ENCODE measurements at regions not wholly inside any gene's neighbourhood (a gene's known extent, or its start where the extent isn't known, plus 50 kb on each side); places are given as distances from the start of the nearest gene placed in this dataset.

- H3K27me3 ChIP-seq (ENCODE audit: insufficient read depth, low read length): no peaks in the 10 kb centered on the region
- no peaks in the 10 kb centered on the region for H3K4me1 ChIP-seq (ENCODE audit: insufficient read depth, low read length)
- no peaks in the 10 kb centered on the region for H3K9me3 ChIP-seq (ENCODE audit: low read depth, low read length)
- H3K4me3 ChIP-seq (ENCODE audit: low read length): no peak overlapping the region
These were observed 854.5 kb downstream of the BRD1 start for GRCh38 chr22:48972979-48973693.

DNA sequence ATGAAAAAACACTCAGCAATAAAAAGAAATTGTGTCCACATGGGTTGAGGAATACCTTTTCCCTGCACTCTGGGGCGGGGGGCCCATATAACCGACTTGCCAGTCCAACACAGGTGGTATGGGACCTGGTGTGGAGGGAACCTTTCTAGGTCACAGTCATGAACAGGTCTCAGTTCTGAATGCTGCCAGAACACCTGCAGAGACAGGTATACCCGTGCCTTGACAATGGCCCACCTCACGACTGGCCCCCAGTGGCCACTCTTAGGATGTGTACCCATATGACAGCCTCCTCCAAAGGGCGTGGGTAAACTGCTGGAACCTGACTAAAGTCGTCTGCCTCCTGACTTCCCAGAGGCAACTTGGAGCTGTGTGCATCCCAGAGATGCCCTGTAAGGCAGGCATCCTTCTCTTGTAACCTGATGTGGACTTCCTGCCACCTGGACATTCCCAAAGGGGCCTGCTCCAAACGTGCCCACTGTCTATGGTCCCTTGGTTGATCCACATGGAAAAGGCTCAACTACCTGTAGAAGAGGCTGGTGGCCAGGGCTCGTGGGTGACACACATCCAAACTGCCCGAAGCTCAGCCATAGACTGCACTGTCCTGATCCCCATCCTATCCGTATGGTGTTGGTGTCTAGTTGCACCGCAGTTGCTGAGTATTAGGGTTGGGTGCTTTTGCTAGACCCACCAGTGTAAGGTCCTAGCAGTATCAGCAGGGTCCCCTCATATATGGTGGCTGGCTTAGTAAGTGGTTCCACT, 859.3 kb downstream of the BRD1 start:
- Histone ChIP-seq H3K27me3 (ENCODE audit: insufficient read depth, low read length) (no peaks in the 10 kb centered on the region), H3K9me3 (ENCODE audit: low read depth, low read length) (no peaks in the 10 kb centered on the region), H3K4me1 (ENCODE audit: insufficient read depth, low read length) (no peaks in the 10 kb centered on the region), H3K4me3 (ENCODE audit: low read length) (no peak overlapping the region)

DNA sequence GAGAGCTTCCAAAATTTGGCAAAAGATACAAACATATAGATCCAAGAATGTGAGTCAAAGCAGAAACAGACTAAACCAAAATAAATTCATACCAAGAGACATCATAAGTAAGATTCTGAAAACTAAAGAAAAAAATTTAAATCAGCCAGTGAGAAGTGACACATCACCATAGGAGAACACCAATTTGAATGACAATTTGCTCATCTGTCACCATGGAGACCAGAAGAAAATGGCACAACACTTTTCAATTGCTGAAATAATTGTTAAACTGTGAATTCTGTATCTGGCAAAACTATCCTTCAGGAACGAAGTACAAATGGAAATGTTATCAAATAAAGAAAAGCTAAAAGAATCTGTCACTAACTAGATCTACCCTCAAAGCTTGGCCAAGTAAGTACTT, 864.3 kb downstream of the BRD1 start:
- Histone ChIP-seq H3K4me3 (ENCODE audit: low read length) (no peak overlapping the region), H3K27me3 (ENCODE audit: insufficient read depth, low read length) (no peaks in the 10 kb centered on the region), H3K9me3 (ENCODE audit: low read depth, low read length) (no peaks in the 10 kb centered on the region), H3K4me1 (ENCODE audit: insufficient read depth, low read length) (no peaks in the 10 kb centered on the region)

GRCh38 chr22:48961705-48962104, 866.0 kb downstream of the BRD1 start:
- Histone ChIP-seq H3K27me3 (ENCODE audit: insufficient read depth, low read length) (no peaks in the 10 kb centered on the region), H3K9me3 (ENCODE audit: low read depth, low read length) (no peaks in the 10 kb centered on the region), H3K4me3 (ENCODE audit: low read length) (no peak overlapping the region), H3K4me1 (ENCODE audit: insufficient read depth, low read length) (no peaks in the 10 kb centered on the region)

DNA sequence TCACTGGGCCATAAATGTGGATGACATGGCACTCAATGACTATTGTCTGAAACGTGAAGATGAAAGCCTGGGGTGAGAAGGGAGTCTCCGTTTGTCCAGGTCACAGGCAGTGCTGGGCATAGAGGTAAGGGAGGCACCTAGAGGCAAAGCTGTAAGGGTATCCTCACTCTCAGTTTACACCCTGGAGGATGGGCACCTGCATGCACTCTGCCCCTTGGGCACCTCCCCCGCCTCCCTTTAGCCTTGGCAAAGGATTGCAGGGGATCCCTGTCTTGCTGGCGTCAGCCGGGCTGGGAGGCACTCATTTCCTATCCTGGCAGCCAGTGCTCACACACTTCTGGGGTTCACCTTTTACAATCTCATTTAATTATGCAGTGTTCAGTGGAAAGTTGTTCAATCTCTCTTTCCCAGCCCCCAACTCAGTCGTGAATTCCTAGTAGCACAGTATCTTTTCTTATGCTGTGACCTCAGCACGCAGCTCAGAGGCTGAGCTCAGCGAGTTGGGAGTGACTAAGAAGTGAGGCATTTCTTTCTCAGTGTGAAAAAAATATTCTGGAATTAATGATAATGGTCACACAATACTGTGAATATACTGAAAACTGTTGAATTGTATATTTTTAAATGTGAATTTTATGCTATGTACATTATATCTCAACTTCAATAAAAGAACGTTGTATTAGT, 866.6 kb downstream of the BRD1 start:
- Histone ChIP-seq H3K4me1 (ENCODE audit: insufficient read depth, low read length) (no peaks in the 10 kb centered on the region), H3K9me3 (ENCODE audit: low read depth, low read length) (no peaks in the 10 kb centered on the region), H3K27me3 (ENCODE audit: insufficient read depth, low read length) (no peaks in the 10 kb centered on the region), H3K4me3 (ENCODE audit: low read length) (no peak overlapping the region)

GRCh38 chr22:48960576-48960975, 867.1 kb downstream of the BRD1 start:
- no peak overlapping the region for H3K4me3 ChIP-seq (ENCODE audit: low read length)

GRCh38 chr22:48959496-48959895, 868.2 kb downstream of the BRD1 start:
- Histone ChIP-seq H3K4me1 (ENCODE audit: insufficient read depth, low read length) (no peaks in the 10 kb centered on the region), H3K4me3 (ENCODE audit: low read length) (no peak overlapping the region), H3K27me3 (ENCODE audit: insufficient read depth, low read length) (no peaks in the 10 kb centered on the region), H3K9me3 (ENCODE audit: low read depth, low read length) (no peaks in the 10 kb centered on the region)

More at GRCh38 chr22:48960576-48960975, 867.1 kb downstream of the BRD1 start:
- Histone ChIP-seq H3K9me3 (ENCODE audit: low read depth, low read length) (no peaks in the 10 kb centered on the region), H3K4me1 (ENCODE audit: insufficient read depth, low read length) (no peaks in the 10 kb centered on the region), H3K27me3 (ENCODE audit: insufficient read depth, low read length) (no peaks in the 10 kb centered on the region)

- Histone ChIP-seq H3K9me3 (ENCODE audit: low read depth, low read length) (no peaks in the 10 kb centered on the region), H3K4me3 (ENCODE audit: low read length) (no peak overlapping the region), H3K4me1 (ENCODE audit: insufficient read depth, low read length) (no peaks in the 10 kb centered on the region), H3K27me3 (ENCODE audit: insufficient read depth, low read length) (no peaks in the 10 kb centered on the region)
These were observed 869.7 kb downstream of the BRD1 start for GRCh38 chr22:48957987-48958321.

DNA sequence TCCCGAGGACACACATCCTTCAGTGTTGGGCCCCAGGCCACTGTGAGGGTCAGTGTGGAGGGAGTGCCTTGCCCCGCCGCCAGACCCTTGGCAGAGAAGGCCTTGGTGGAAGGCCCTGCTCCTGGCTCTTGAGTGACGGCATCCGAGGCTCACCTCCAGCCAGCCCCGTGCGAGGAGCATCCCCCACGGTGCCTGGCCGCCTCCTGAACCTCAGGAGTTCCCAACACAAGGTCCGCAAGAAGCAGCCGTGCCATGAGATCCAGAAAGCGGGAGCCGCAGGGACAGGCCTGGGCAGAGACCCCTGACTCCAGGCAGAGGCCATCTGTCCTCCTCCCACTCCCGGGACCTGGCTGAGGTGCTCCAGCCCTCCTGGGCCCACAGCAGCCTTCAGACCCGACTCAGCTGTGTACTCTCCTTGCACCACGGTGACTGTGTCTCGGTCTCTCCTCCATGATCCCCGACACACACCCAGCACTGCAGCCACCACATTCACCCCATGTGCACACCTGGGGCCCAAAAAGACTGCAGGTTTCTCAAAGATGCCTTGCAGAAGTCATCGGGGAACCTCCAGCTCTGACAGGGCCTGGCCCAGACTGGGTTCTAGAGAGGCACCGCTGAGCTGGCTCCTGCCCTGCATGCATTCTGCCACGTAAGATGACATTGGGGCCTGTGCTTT, 870.2 kb downstream of the BRD1 start:
- H3K4me1 ChIP-seq (ENCODE audit: insufficient read depth, low read length): no peaks in the 10 kb centered on the region
- no peak overlapping the region for H3K4me3 ChIP-seq (ENCODE audit: low read length)
- no peaks in the 10 kb centered on the region for H3K27me3 ChIP-seq (ENCODE audit: insufficient read depth, low read length)
- no peaks in the 10 kb centered on the region for H3K9me3 ChIP-seq (ENCODE audit: low read depth, low read length)

DNA sequence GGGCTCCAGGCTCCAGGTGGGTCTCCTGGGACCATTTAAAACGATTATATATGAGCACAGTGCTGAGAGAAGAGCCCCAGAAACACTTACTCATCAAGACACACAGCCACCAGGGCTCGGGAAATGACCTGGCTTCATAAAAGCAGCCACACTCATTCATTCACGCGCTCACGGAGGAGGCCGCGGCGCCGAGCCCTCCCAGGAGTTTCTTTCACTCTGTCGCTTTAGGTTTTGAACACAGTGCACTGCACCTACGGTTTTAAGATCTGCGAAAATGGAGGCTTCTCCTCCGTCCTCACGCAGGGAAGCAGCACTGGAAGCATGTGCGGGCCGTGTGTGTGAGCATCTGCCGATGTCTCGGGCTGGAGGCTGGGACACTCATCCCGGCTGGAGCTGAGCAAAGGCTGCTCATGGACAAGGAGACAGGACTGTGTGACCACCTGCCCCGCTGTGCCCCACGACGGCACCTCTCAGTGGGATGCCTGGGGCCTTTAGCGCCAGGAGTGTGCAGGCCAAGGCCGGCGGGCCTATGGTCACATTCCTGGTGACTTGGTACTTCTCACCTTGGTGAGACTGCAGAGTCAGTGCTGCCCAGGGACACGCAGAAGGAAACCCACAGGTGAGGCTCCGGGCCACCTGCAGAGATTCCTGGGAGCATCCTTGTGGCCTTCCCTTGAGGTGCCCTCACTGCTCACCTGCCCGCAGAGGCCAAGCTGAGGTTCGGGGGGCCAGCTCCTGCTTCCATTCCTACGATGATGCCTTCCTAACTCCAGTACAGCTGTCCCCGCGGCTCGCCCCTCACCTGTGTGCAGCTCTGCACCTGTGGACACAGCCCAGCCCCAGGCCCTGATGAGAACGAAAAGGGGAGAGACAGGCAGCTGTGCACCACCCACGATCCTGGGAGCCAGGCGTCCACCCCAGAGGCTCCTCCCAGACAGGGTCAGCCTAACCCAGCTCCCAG, 872.0 kb downstream of the BRD1 start:
- H3K4me1 ChIP-seq (ENCODE audit: insufficient read depth, low read length): no peaks in the 10 kb centered on the region
- H3K4me3 ChIP-seq (ENCODE audit: low read length): no peak overlapping the region
- no peaks in the 10 kb centered on the region for H3K9me3 ChIP-seq (ENCODE audit: low read depth, low read length)
- no peaks in the 10 kb centered on the region for H3K27me3 ChIP-seq (ENCODE audit: insufficient read depth, low read length)

DNA sequence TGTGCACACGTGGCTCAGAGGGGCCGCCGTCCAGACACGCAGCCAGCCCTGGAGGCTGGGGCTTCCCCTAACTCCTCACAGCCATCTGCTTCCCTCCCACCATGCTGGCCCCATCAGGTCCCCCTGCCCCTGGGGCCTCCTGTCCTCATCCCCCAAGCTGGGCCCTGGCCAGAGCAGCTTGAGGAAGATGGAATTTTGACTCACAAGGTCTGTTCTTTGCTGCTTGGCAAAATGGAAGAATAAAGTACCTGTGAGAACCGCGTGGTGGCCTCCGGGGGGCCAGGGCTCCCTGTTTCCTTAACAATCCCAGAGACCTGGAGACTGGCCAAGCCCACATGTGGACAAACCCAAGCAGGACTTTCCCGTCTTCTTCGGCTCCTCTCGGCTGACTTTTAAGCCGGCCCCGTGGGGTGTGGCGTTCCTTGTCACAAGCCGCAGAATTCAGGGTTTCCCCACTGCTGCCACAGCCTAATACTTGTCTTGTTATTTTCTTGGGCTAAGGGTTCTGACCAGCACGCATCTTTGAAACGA, 872.8 kb downstream of the BRD1 start:
- no peak overlapping the region for H3K4me3 ChIP-seq (ENCODE audit: low read length)

GRCh38 chr22:48953830-48954229, 873.8 kb downstream of the BRD1 start:
- Histone ChIP-seq H3K9me3 (ENCODE audit: low read depth, low read length) (no peaks in the 10 kb centered on the region), H3K4me1 (ENCODE audit: insufficient read depth, low read length) (no peaks in the 10 kb centered on the region), H3K27me3 (ENCODE audit: insufficient read depth, low read length) (no peaks in the 10 kb centered on the region), H3K4me3 (ENCODE audit: low read length) (no peak overlapping the region)

More for the DNA sequence above, 872.8 kb downstream of the BRD1 start:
- no peaks in the 10 kb centered on the region for H3K27me3 ChIP-seq (ENCODE audit: insufficient read depth, low read length)
- no peaks in the 10 kb centered on the region for H3K4me1 ChIP-seq (ENCODE audit: insufficient read depth, low read length)
- no peaks in the 10 kb centered on the region for H3K9me3 ChIP-seq (ENCODE audit: low read depth, low read length)

DNA sequence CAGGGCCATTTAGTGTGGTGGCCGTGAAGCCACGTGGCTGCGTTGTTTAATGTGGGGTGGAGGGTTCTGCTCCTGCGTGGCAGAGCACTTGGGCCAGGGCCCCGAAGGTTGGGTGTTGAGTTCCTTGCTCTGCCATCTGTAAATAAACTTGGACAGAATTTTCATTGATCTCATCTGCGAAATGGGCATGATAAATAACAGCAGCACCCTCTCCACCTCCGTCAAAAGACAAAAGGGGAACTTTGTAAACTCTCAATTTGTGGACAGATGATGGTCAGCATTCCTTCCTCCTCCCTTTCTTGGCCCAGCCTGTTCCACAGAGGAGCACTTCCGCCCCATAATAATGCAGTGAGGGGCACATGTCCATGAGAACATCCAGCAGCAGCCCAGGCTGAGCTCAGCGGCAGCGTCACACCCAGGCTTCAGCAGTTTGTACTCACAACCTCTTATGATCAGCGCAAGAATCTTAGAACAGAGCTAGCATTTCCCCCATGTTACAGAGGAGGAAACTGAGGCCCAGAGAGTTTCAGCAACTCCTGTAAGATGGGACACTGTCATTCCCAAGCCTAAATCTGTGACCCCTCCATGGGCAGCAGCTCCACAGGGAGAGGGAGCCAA, 874.5 kb downstream of the BRD1 start:
- no peak overlapping the region for H3K4me3 ChIP-seq (ENCODE audit: low read length)
- H3K4me1 ChIP-seq (ENCODE audit: insufficient read depth, low read length): no peaks in the 10 kb centered on the region
- H3K9me3 ChIP-seq (ENCODE audit: low read depth, low read length): no peaks in the 10 kb centered on the region
- H3K27me3 ChIP-seq (ENCODE audit: insufficient read depth, low read length): no peaks in the 10 kb centered on the region

Measured in mononuclear cell (primary cell).